ENCODE measurements at regions not wholly inside any gene's neighbourhood (a gene's known extent, or its start where the extent isn't known, plus 50 kb on each side); places are given as distances from the start of the nearest gene placed in this dataset.

DNA sequence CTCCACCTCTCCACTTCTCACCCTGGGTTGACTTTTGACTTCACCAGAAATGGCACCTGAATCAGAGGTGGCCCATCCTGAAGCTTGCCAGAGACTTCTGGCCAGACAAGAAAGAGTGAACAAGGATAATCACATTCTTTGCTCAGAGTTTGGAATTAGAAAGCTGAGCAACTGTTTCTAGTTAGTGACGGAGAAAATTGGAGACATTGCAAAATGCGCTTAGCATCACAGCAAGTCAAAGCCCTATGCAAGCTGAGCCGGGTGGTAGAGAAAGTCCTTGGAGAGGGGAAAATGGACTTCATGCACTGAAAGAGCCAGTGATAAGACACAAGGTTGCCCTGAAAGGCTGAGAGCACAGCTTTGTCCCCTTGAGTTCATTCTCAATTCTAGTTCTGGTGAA, 161.8 kb downstream of the PAH start:
- ATAC-seq (no peak), DNase-seq (no peak)
- TF ChIP-seq, protein P1, sequence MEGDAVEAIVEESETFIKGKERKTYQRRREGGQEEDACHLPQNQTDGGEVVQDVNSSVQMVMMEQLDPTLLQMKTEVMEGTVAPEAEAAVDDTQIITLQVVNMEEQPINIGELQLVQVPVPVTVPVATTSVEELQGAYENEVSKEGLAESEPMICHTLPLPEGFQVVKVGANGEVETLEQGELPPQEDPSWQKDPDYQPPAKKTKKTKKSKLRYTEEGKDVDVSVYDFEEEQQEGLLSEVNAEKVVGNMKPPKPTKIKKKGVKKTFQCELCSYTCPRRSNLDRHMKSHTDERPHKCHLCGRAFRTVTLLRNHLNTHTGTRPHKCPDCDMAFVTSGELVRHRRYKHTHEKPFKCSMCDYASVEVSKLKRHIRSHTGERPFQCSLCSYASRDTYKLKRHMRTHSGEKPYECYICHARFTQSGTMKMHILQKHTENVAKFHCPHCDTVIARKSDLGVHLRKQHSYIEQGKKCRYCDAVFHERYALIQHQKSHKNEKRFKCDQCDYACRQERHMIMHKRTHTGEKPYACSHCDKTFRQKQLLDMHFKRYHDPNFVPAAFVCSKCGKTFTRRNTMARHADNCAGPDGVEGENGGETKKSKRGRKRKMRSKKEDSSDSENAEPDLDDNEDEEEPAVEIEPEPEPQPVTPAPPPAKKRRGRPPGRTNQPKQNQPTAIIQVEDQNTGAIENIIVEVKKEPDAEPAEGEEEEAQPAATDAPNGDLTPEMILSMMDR (IDR thresholded peaks at IDR 0.05), result no peak
- Histone ChIP-seq H3K27me3 (peaks cover 0 to 5% (median 0%) of the 10 kb centered on the region in 7 donors), H3K4me1 (peaks cover 0 to 12% (median 4%) of the 10 kb centered on the region in 9 donors), H3K4me3 (no peak overlapping the region), H3K36me3 (no peaks in the 10 kb centered on the region), H3K9me3 (no peaks in the 10 kb centered on the region), H3K27ac (peak overlapping the region in 1 of 10 donors; percentile 81)
- intact Hi-C loops (cut with DNase I), result no loop called here
- 89 to 96% methylated on average over 3 of the region's 3 CpGs for WGBS, 2 donors

DNA sequence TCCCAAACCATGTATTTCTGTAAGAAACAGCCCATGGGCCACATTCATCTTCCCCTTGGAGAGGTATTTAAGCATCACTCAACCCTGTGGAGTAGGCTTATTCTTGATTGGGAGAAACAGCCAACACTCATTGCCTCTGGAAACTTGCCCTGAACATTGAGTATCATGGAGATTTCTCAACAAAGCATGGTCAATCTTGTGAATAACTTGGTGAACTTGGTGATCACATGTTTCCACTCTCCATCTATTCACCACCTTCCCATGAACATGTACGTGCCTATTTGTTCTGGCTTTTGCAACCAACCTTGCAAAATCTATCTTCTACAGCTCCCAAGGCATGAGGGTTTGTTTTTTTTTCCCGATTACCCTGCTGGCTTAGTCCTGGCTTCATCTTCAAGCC, 163.2 kb downstream of the PAH start:
- ATAC-seq (no peak), DNase-seq (no peak)
- intact Hi-C loops (cut with DNase I), result no loop called here
- Histone ChIP-seq H3K36me3 (no peaks in the 10 kb centered on the region), H3K9me3 (no peaks in the 10 kb centered on the region), H3K27me3 (peaks cover 0 to 5% (median 0%) of the 10 kb centered on the region in 7 donors), H3K4me1 (peaks cover 0 to 8% (median 4%) of the 10 kb centered on the region in 9 donors), H3K4me3 (no peak overlapping the region), H3K27ac (no peak overlapping the region)
- WGBS, 2 donors, result 72 to 79% methylated on average over 2 of the region's 2 CpGs
- TF ChIP-seq, protein P1 (IDR thresholded peaks at IDR 0.05), result no peak

DNA sequence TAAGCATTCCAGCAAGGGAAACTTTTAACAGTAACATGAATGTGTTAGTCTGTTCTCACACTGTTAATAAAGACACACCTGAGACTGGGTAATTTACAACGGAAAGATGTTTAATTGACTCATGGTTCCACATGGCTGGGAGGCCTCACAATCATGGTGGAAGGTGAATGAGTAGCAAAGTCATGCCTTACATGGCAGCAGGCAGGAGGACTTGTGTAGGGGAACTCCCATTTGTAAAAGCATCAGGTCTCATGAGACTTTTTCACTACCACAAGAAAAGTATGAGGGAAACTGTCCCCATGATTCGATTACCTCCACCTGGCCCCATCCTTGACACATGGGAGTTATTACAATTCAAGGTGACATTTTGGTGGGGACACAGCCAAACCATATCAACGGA, 168.3 kb downstream of the PAH start:
- no peak for DNase-seq
- no peaks in the 10 kb centered on the region for H3K36me3 ChIP-seq
- TF ChIP-seq, protein P1 (IDR thresholded peaks at IDR 0.05), result no peak
- ATAC-seq, result no peak
- 84 to 87% methylated on average over 3 of the region's 3 CpGs for WGBS, 2 donors
- no peaks in the 10 kb centered on the region for H3K9me3 ChIP-seq
- H3K4me1 ChIP-seq, result no peaks in the 10 kb centered on the region
- no peak overlapping the region for H3K4me3 ChIP-seq
- intact Hi-C loops (cut with DNase I), result no loop called here
- no peak overlapping the region for H3K27ac ChIP-seq
- peaks cover 0 to 10% (median 0%) of the 10 kb centered on the region in 7 donors for H3K27me3 ChIP-seq

DNA sequence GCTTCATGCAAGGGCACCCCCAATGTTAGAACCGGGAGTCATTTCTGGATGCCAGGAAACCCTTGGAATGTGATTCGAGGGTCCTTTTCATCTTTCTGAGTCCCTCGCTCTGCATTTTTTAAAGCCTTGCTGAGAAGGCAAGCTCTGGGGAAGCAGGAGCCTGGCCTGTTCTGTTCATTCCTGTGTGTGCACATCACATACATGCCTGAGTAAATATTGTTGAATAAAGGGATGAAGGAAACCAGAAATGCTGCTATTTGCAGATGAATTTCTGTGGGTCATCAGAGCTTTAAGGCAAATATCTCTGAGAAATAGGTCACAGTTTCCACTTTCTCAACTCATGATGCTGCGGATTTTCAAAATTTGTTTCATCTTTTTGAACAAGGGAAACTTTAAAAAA, 170.1 kb downstream of the PAH start:
- 74 to 77% methylated on average over 4 of the region's 4 CpGs for WGBS, 2 donors
- ATAC-seq (no peak), DNase-seq (no peak)
- TF ChIP-seq, protein P1 (IDR thresholded peaks at IDR 0.05), result no peak
- Histone ChIP-seq H3K27ac (no peak overlapping the region), H3K4me3 (no peak overlapping the region), H3K4me1 (no peaks in the 10 kb centered on the region), H3K27me3 (peaks cover 0 to 10% (median 0%) of the 10 kb centered on the region in 7 donors), H3K36me3 (no peaks in the 10 kb centered on the region), H3K9me3 (no peaks in the 10 kb centered on the region)
- intact Hi-C loops (cut with DNase I), result no loop called here
